HCT116 (cell line): ENCODE measurements at regions not wholly inside any gene's neighbourhood (a gene's known extent, or its start where the extent isn't known, plus 50 kb on each side); places are given as distances from the start of the nearest gene placed in this dataset.

ENCODE experiments used
- ATAC-seq: fragments of 200-7000 bp; cut with Tn5 transposase; 2 replicates; pipeline ENCODE4 v1.9.1; 2020; ENCODE audit warnings: mild to moderate bottlenecking, moderate library complexity
- BruUV-seq: library from RNA; stranded (reverse); fragments of 400-500 nt; replicated peaks from 2 replicates; lab custom pipeline; 2021; lab: Mats Ljungman, UMichigan
- CTCF ChIA-PET: fragments of 300-600 bp; sonication (Branson Sonifier 250); formaldehyde crosslinking; loops from one replicate; lab custom pipeline; 2021; ENCODE audit warnings: antibody characterized with exemption; lab: Charles Lee
- POLR2A ChIA-PET: fragments of 300-600, 350-600 bp; sonication (Branson Sonifier 250); formaldehyde crosslinking; loops from one replicate; lab custom pipeline; 2021; ENCODE audit warnings: antibody characterized with exemption; lab: Charles Lee
- RAD21 ChIA-PET, 2 experiments: fragments of 300-600 bp; sonication (Branson Sonifier 250); formaldehyde crosslinking; loops; one replicate each; lab custom pipeline; 2023; ENCODE audit warnings: low total read pairs in 2 of 2; ENCODE audit not compliant: uncharacterized antibody in 2 of 2, unreplicated experiment in 2 of 2, low non-redundant PET in 1 of 2; lab: Charles Lee
- DNase-seq: peaks from one replicate; pipeline ENCODE4 v3.0.0-alpha.2; 2010; ENCODE audit warnings: low read depth, low spot score
- H2AFZ ChIP-seq: fragments of 200-600 bp; shearing (Covaris generic), sonication (generic); 2 replicates; pipeline ENCODE4 v1.6.1; 2017; ENCODE audit warnings: low read depth, mixed run types, mixed read lengths, antibody characterized with exemption, low read length; ENCODE audit not compliant: poor library complexity, severe bottlenecking
- H3K27ac ChIP-seq: 2 replicates; pipeline ENCODE4 v1.5.1; 2012; ENCODE audit warnings: low read depth, low read length
- H3K27me3 ChIP-seq: fragments of 200-600 bp; sonication (generic); 2 replicates; pipeline ENCODE4 v1.6.1; 2016; ENCODE audit warnings: mixed run types, low read length, mixed read lengths; ENCODE audit not compliant: insufficient read depth
- H3K36me3 ChIP-seq, 2 experiments: fragments of 200-500 bp in 1 of 2; fragments of 200-600 bp in 1 of 2; sonication (Bioruptor generic) in 1 of 2; sonication (generic) in 1 of 2; 2 replicates each; pipeline versions ENCODE4 v1.5.1 to v1.6.1; 2014 to 2016; ENCODE audit warnings: low read length in 2 of 2, inconsistent platforms in 1 of 2, mixed read lengths in 1 of 2, mixed run types in 1 of 2; ENCODE audit not compliant: insufficient read depth in 2 of 2, control insufficient read depth in 1 of 2
- H3K4me1 ChIP-seq, 2 experiments: fragments of 200-600 bp in 1 of 2; sonication (generic) in 1 of 2; 2 replicates each; pipeline versions ENCODE4 v1.5.1 to v1.6.1; 2012 to 2017; ENCODE audit warnings: low read length in 2 of 2, inconsistent platforms in 1 of 2, mild to moderate bottlenecking in 1 of 2, mixed read lengths in 1 of 2, mixed run types in 1 of 2, moderate library complexity in 1 of 2; ENCODE audit not compliant: insufficient read depth in 2 of 2, control insufficient read depth in 1 of 2
- H3K4me2 ChIP-seq: fragments of 200-600 bp; sonication (generic); 2 replicates; pipeline ENCODE4 v1.6.1; 2017; ENCODE audit warnings: mixed run types, low read length, mixed read lengths
- H3K4me3 ChIP-seq, 2 experiments: fragments of 200-600 bp in 1 of 2; sonication (generic) in 1 of 2; replicated peaks in 1 of 2; 2 replicates each; pipeline ENCODE4 v1.5.1; 2011 to 2016; ENCODE audit warnings: low read length in 2 of 2, control low read depth in 1 of 2, low read depth in 1 of 2, mild to moderate bottlenecking in 1 of 2, mixed read lengths in 1 of 2, mixed run types in 1 of 2
- H3K79me2 ChIP-seq: fragments of 200-600 bp; sonication (generic); 2 replicates; pipeline ENCODE4 v1.6.1; 2017; ENCODE audit warnings: mild to moderate bottlenecking, mixed run types, low read length, moderate library complexity, mixed read lengths; ENCODE audit not compliant: insufficient read depth
- H3K9ac ChIP-seq: fragments of 200-600 bp; sonication (generic); 2 replicates; pipeline ENCODE4 v1.6.1; 2016; ENCODE audit warnings: low read length, mixed read lengths
- H3K9me2 ChIP-seq: fragments of 200-600 bp; sonication (generic), shearing (Covaris generic); 2 replicates; pipeline ENCODE4 v1.6.1; 2017; ENCODE audit warnings: mixed run types, mild to moderate bottlenecking, moderate library complexity; ENCODE audit not compliant: insufficient read depth
- H3K9me3 ChIP-seq, 2 experiments: fragments of 200-500 bp in 1 of 2; fragments of 200-600 bp in 1 of 2; sonication (Bioruptor generic) in 1 of 2; sonication (generic) in 1 of 2; 2 replicates each; pipeline ENCODE4 v1.6.1; 2014 to 2017; ENCODE audit warnings: low read length in 2 of 2, mixed read lengths in 2 of 2, inconsistent platforms in 1 of 2, low read depth in 1 of 2, mild to moderate bottlenecking in 1 of 2, mixed run types in 1 of 2, moderate library complexity in 1 of 2; ENCODE audit not compliant: control insufficient read depth in 1 of 2, insufficient read depth in 1 of 2
- H4K20me1 ChIP-seq: fragments of 200-600 bp; sonication (generic), shearing (Covaris generic); 2 replicates; pipeline ENCODE4 v1.6.1; 2017; ENCODE audit warnings: mixed run types, mild to moderate bottlenecking, moderate library complexity; ENCODE audit not compliant: insufficient read depth
- CEBPB ChIP-seq: IDR thresholded peaks from 2 replicates; pipeline ENCODE4 v1.6.1; 2012; ENCODE audit warnings: low read depth
- EGR1 ChIP-seq: IDR thresholded peaks from 2 replicates; pipeline ENCODE4 v1.6.1; 2012; ENCODE audit warnings: low read depth
- EZH2 ChIP-seq: fragments of 200-600 bp; sonication (generic); IDR thresholded peaks from 2 replicates; pipeline ENCODE4 v1.6.1; 2017; ENCODE audit warnings: antibody characterized with exemption, mixed run types
- EZH2phosphoT487 ChIP-seq: fragments of 200-600 bp; IDR thresholded peaks from 2 replicates; pipeline ENCODE4 v1.6.1; 2018; ENCODE audit warnings: antibody characterized with exemption, borderline replicate concordance
- FOSL1 ChIP-seq: IDR thresholded peaks from 2 replicates; pipeline ENCODE4 v1.6.1; 2012; ENCODE audit warnings: low read depth
- JUND ChIP-seq: IDR thresholded peaks from 2 replicates; pipeline ENCODE4 v1.6.1; 2012
- POLR2AphosphoS5 ChIP-seq: IDR thresholded peaks from 2 replicates; pipeline ENCODE4 v1.6.1; 2011; ENCODE audit warnings: mild to moderate bottlenecking, low read depth, low read length, moderate library complexity
- REST ChIP-seq: IDR thresholded peaks from 2 replicates; pipeline ENCODE4 v1.6.1; 2012; ENCODE audit warnings: low read depth
- SRF ChIP-seq: IDR thresholded peaks from 2 replicates; pipeline ENCODE4 v1.6.1; 2012; ENCODE audit warnings: low read depth
- ZBTB33 ChIP-seq: IDR thresholded peaks from 2 replicates; pipeline ENCODE4 v1.6.1; 2011; ENCODE audit warnings: mild to moderate bottlenecking, low read length, moderate library complexity; ENCODE audit not compliant: insufficient replicate concordance; ENCODE audit errors: extremely low read depth
- ZFX ChIP-seq: fragments of 450-650 bp; IDR thresholded peaks from 2 replicates; pipeline ENCODE4 v1.6.1; 2017
- ZNF274 ChIP-seq: fragments of 200-500 bp; sonication (Bioruptor generic); IDR thresholded peaks from 2 replicates; pipeline ENCODE4 v1.6.1; 2014; ENCODE audit warnings: mild to moderate bottlenecking, low read depth, low read length, inconsistent platforms
- intact Hi-C: fragments of 100-400 bp; cut with micrococcal nuclease; formaldehyde crosslinking; loops from 2 replicates; pipeline ENCODE4 v1.10.0; 2022
- TF ChIP-seq, protein P1 (sequence below): IDR thresholded peaks from 2 replicates; pipeline ENCODE4 v1.6.1; 2012
- TF ChIP-seq, protein P2 (sequence below): IDR thresholded peaks from 2 replicates; pipeline ENCODE4 v1.6.1; 2012

DNA sequence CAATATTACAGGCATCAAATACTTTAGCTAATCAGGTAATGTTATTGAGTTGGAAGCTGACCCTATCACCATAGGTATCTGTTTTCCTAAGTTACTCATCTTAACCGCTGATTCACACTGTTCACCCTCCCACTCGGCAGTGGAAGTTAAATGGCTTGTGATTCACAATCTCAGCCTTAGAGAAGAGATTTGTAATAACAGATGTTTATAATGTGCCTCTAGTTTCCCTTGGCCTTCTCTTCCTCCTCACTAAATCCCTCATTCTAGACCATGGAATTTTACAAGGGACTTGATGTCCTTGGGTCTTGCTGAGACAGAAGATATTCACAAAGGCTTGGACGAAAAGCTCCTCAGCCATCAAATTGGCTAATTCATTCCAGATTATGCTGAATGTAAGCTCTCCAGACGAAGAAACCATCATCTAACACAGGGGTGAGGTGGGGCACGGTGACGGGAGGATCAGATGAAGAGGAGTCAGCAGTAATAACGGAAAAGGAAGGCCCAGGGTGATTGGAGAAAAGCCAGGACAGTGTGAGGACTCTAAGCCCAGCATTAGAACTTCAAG, 931.7 kb downstream of the MCTP2 start:
- ChIA-PET RAD21 (no interaction called here), CTCF (no interaction called here), POLR2A (no interaction called here)
- H3K4me2 ChIP-seq, result no peak overlapping the region
- TF ChIP-seq FOSL1 (0 out of 2 replicates have a peak, but pooled peaks have one; percentile 10), POLR2AphosphoS5 (no peak)
- no peak overlapping the region for H3K9ac ChIP-seq
- no peaks in the 10 kb centered on the region for H4K20me1 ChIP-seq
- intact Hi-C loops, result no loop called here
- H3K36me3 ChIP-seq, result no peaks in the 10 kb centered on the region
- H3K27ac ChIP-seq, result no peak overlapping the region
- no peaks in the 10 kb centered on the region; a peak in 1 of 4 replicates for H3K4me1 ChIP-seq
- DNase-seq (no peak), ATAC-seq (no peak)
- H3K79me2 ChIP-seq, result no peaks in the 10 kb centered on the region
- BruUV-seq, result no TSS peak
- no peaks in the 10 kb centered on the region for H3K9me3 ChIP-seq
- no peak overlapping the region for H3K4me3 ChIP-seq
- H3K27me3 ChIP-seq, result no peaks in the 10 kb centered on the region
- no peaks in the 10 kb centered on the region for H3K9me2 ChIP-seq
- H2AFZ ChIP-seq, result no peak overlapping the region

- H3K36me3 ChIP-seq, result no peaks in the 10 kb centered on the region
- H3K4me1 ChIP-seq, result no peaks in the 10 kb centered on the region; a peak in 1 of 4 replicates
- RAD21 ChIA-PET, result no interaction called here
- CTCF ChIA-PET, result no interaction called here
- no peaks in the 10 kb centered on the region for H3K27me3 ChIP-seq
- DNase-seq (no peak), ATAC-seq (no peak)
- no peaks in the 10 kb centered on the region for H3K79me2 ChIP-seq
- POLR2A ChIA-PET, result no interaction called here
- no peak overlapping the region for H2AFZ ChIP-seq
- no peak overlapping the region for H3K27ac ChIP-seq
- H3K4me2 ChIP-seq, result no peak overlapping the region
- H3K9ac ChIP-seq, result no peak overlapping the region
- intact Hi-C loops, result no loop called here
- no peaks in the 10 kb centered on the region for H3K9me2 ChIP-seq
- BruUV-seq, result no TSS peak
- no peaks in the 10 kb centered on the region for H4K20me1 ChIP-seq
- no peaks in the 10 kb centered on the region for H3K9me3 ChIP-seq
- TF ChIP-seq, protein P1, sequence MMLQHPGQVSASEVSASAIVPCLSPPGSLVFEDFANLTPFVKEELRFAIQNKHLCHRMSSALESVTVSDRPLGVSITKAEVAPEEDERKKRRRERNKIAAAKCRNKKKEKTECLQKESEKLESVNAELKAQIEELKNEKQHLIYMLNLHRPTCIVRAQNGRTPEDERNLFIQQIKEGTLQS, result no peak
- no peak for TF ChIP-seq CEBPB
- TF ChIP-seq EGR1, result no peak
- no peak for TF ChIP-seq ZBTB33
- no peak for TF ChIP-seq EZH2
- TF ChIP-seq ZFX, result no peak
- no peak for TF ChIP-seq ZNF274
- no peak for TF ChIP-seq JUND
- TF ChIP-seq, protein P2, sequence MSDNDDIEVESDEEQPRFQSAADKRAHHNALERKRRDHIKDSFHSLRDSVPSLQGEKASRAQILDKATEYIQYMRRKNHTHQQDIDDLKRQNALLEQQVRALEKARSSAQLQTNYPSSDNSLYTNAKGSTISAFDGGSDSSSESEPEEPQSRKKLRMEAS, result no peak
- no peak for TF ChIP-seq SRF
- no peak for TF ChIP-seq REST
- no peak for TF ChIP-seq EZH2phosphoT487
- H3K4me3 ChIP-seq, result no peak overlapping the region
Observed at GRCh38 chr15:95168152-95168551, 936.8 kb downstream of the MCTP2 start.
